ENCODE measurements at regions not wholly inside any gene's neighbourhood (a gene's known extent, or its start where the extent isn't known, plus 50 kb on each side); places are given as distances from the start of the nearest gene placed in this dataset.

- H3K9me3 ChIP-seq (ENCODE audit: control insufficient read depth, insufficient read depth, low read depth, low read length) = no peaks in the 10 kb centered on the region
- no peak overlapping the region for H3K4me3 ChIP-seq (ENCODE audit: low read depth in 2 of 2, low read length in 2 of 2)
- no peak for ATAC-seq
- TF ChIP-seq SIN3A (IDR thresholded peaks at IDR 0.05; ENCODE audit: borderline replicate concordance, insufficient read depth, low read depth, low read length) = no peak
- no peak for TF ChIP-seq CTCF (IDR thresholded peaks at IDR 0.05)
- no peak for TF ChIP-seq TCF7L2 (IDR thresholded peaks at IDR 0.05; ENCODE audit: low read depth, low read length)
- no peak for TF ChIP-seq POLR2AphosphoS5 (IDR thresholded peaks at IDR 0.05; ENCODE audit: low read depth, low read length)
- TF ChIP-seq REST (IDR thresholded peaks at IDR 0.05; ENCODE audit: insufficient read depth in 1 of 2, low read depth in 2 of 2, low read length in 1 of 2) = no peak
- H3K36me3 ChIP-seq (ENCODE audit: control insufficient read depth, insufficient read depth, low read length) = no peaks in the 10 kb centered on the region
- POLR2A ChIA-PET = no interaction called here
- H3K27me3 ChIP-seq (ENCODE audit: control insufficient read depth, insufficient read depth, low read length) = no peaks in the 10 kb centered on the region
- no peak overlapping the region for H3K27ac ChIP-seq (ENCODE audit: low read length)
- intact Hi-C loops (cut with micrococcal nuclease; ENCODE audit: unreplicated experiment) = no loop called here
- in situ Hi-C loops (cut with HindIII; ENCODE audit: low pct_unique_long_range_greater_than_20kb, low sequenced_read_pairs) = no loop called here
- CTCF ChIA-PET = no interaction called here
- peaks cover 2% of the 10 kb centered on the region; the same call in 1 of the 2 replicates for H3K4me1 ChIP-seq (ENCODE audit: control insufficient read depth, insufficient read depth, low read length)
- no TSS peak for BruUV-seq (replicated peaks)
- DNase-seq (ENCODE audit: low read depth, low spot score) = no peak
These were observed 111.8 kb upstream of the ACTBL2 start for GRCh38 chr5:57594436-57594835.

- no peak for ATAC-seq
- POLR2A ChIA-PET = no interaction called here
- intact Hi-C loops (cut with micrococcal nuclease; ENCODE audit: unreplicated experiment) = no loop called here
- Histone ChIP-seq H3K27ac (ENCODE audit: low read length) (no peak overlapping the region), H3K4me3 (ENCODE audit: low read depth in 2 of 2, low read length in 2 of 2) (no peak overlapping the region), H3K27me3 (ENCODE audit: control insufficient read depth, insufficient read depth, low read length) (no peaks in the 10 kb centered on the region), H3K9me3 (ENCODE audit: control insufficient read depth, insufficient read depth, low read depth, low read length) (no peaks in the 10 kb centered on the region), H3K36me3 (ENCODE audit: control insufficient read depth, insufficient read depth, low read length) (no peaks in the 10 kb centered on the region), H3K4me1 (ENCODE audit: control insufficient read depth, insufficient read depth, low read length) (no peaks in the 10 kb centered on the region)
- in situ Hi-C loops (cut with HindIII; ENCODE audit: low pct_unique_long_range_greater_than_20kb, low sequenced_read_pairs) = no loop called here
- BruUV-seq (replicated peaks) = no TSS peak
- DNase-seq (ENCODE audit: low read depth, low spot score) = no peak
- TF ChIP-seq CTCF (IDR thresholded peaks at IDR 0.05) = no peak
- TF ChIP-seq POLR2AphosphoS5 (IDR thresholded peaks at IDR 0.05; ENCODE audit: low read depth, low read length) = no peak
- no peak for TF ChIP-seq SIN3A (IDR thresholded peaks at IDR 0.05; ENCODE audit: borderline replicate concordance, insufficient read depth, low read depth, low read length)
- no peak for TF ChIP-seq TCF7L2 (IDR thresholded peaks at IDR 0.05; ENCODE audit: low read depth, low read length)
- TF ChIP-seq REST (IDR thresholded peaks at IDR 0.05; ENCODE audit: insufficient read depth in 1 of 2, low read depth in 2 of 2, low read length in 1 of 2) = no peak
- CTCF ChIA-PET = no interaction called here
These were observed 109.6 kb upstream of the ACTBL2 start for GRCh38 chr5:57592236-57592635.

Data from Panc1 (cell line).